WERI-Rb-1 (cell line): ENCODE measurements at regions not wholly inside any gene's neighbourhood (a gene's known extent, or its start where the extent isn't known, plus 50 kb on each side); places are given as distances from the start of the nearest gene placed in this dataset.

Source experiments
- DNase-seq: peaks from one replicate; pipeline ENCODE4 v3.0.0-alpha.2; 2020
- H3K27ac ChIP-seq: fragments of 250-450 bp; sonication (Bioruptor Pico); 2 replicates; pipeline ENCODE4 v1.5.1; 2020; ENCODE audit warnings: mild to moderate bottlenecking, moderate library complexity
- H3K27me3 ChIP-seq: fragments of 250-450 bp; sonication (Bioruptor Pico); 2 replicates; pipeline ENCODE4 v1.5.1; 2021; ENCODE audit warnings: mild to moderate bottlenecking, low read depth, moderate library complexity; ENCODE audit not compliant: insufficient read depth, severe bottlenecking
- H3K36me3 ChIP-seq: fragments of 250-450 bp; sonication (Bioruptor Pico); 2 replicates; pipeline ENCODE4 v1.5.1; 2020; ENCODE audit warnings: mild to moderate bottlenecking, moderate library complexity
- H3K4me3 ChIP-seq: 2 replicates; pipeline ENCODE4 v1.5.1; 2011; ENCODE audit warnings: low read depth, mild to moderate bottlenecking, control low read depth, low read length
- H3K9me3 ChIP-seq: fragments of 250-450 bp; sonication (Bioruptor Pico); 2 replicates; pipeline ENCODE4 v1.5.1; 2021; ENCODE audit warnings: mild to moderate bottlenecking, moderate library complexity; ENCODE audit not compliant: severe bottlenecking
- CTCF ChIP-seq: IDR thresholded peaks from 2 replicates; pipeline ENCODE4 v1.5.1; 2011; ENCODE audit warnings: low read depth, mild to moderate bottlenecking, control low read depth, inconsistent platforms, low read length

GRCh38 chr11:80503990-80504389 lies 1063.2 kb upstream of the TENM4 start:
- Histone ChIP-seq H3K4me3 (no peak overlapping the region), H3K27me3 (peaks cover 10% of the 10 kb centered on the region), H3K9me3 (no peaks in the 10 kb centered on the region), H3K27ac (no peak overlapping the region), H3K36me3 (no peaks in the 10 kb centered on the region)
- DNase-seq: no peak
- no peak for TF ChIP-seq CTCF

GRCh38 chr11:80502511-80502910 lies 1061.7 kb upstream of the TENM4 start:
- peaks cover 12% of the 10 kb centered on the region for H3K27me3 ChIP-seq
- no peak for DNase-seq
- no peak for TF ChIP-seq CTCF

GRCh38 chr11:80495116-80495515 lies 1054.3 kb upstream of the TENM4 start:
- TF ChIP-seq CTCF: no peak
- H3K4me3 ChIP-seq: no peak overlapping the region
- peaks cover 5% of the 10 kb centered on the region for H3K9me3 ChIP-seq
- no peak overlapping the region for H3K27ac ChIP-seq
- no peaks in the 10 kb centered on the region for H3K36me3 ChIP-seq
- peaks cover 4% of the 10 kb centered on the region for H3K27me3 ChIP-seq
- no peak for DNase-seq

More at GRCh38 chr11:80502511-80502910, 1061.7 kb upstream of the TENM4 start:
- Histone ChIP-seq H3K36me3 (no peaks in the 10 kb centered on the region), H3K4me3 (no peak overlapping the region), H3K9me3 (no peaks in the 10 kb centered on the region), H3K27ac (no peak overlapping the region)

GRCh38 chr11:80487952-80488351 lies 1047.1 kb upstream of the TENM4 start:
- H3K27ac ChIP-seq: no peak overlapping the region
- TF ChIP-seq CTCF: no peak
- no peak overlapping the region for H3K4me3 ChIP-seq
- no peak for DNase-seq
- H3K9me3 ChIP-seq: no peaks in the 10 kb centered on the region
- no peaks in the 10 kb centered on the region for H3K36me3 ChIP-seq
- H3K27me3 ChIP-seq: peaks cover 5% of the 10 kb centered on the region

GRCh38 chr11:80486678-80487077 lies 1045.8 kb upstream of the TENM4 start:
- H3K27me3 ChIP-seq: peaks cover 5% of the 10 kb centered on the region
- no peak overlapping the region for H3K4me3 ChIP-seq
- TF ChIP-seq CTCF: no peak
- H3K9me3 ChIP-seq: no peaks in the 10 kb centered on the region
- DNase-seq: no peak
- H3K36me3 ChIP-seq: no peaks in the 10 kb centered on the region
- no peak overlapping the region for H3K27ac ChIP-seq

- H3K36me3 ChIP-seq: no peaks in the 10 kb centered on the region
- peaks cover 23% of the 10 kb centered on the region for H3K27me3 ChIP-seq
- H3K27ac ChIP-seq: no peak overlapping the region
- no peak for TF ChIP-seq CTCF
- no peak for DNase-seq
- H3K9me3 ChIP-seq: no peaks in the 10 kb centered on the region
- H3K4me3 ChIP-seq: no peak overlapping the region
These were observed 1036.3 kb upstream of the TENM4 start for GRCh38 chr11:80477178-80477577.
